MCF 10A (cell line): ENCODE measurements at regions not wholly inside any gene's neighbourhood (a gene's known extent, or its start where the extent isn't known, plus 50 kb on each side); places are given as distances from the start of the nearest gene placed in this dataset.

Source experiments
- BruUV-seq: library from RNA; stranded (reverse); fragments of 400-500 nt; replicated peaks from 2 replicates; lab custom pipeline; 2021; lab: Mats Ljungman, UMichigan
- CTCF ChIA-PET: fragments of 300-600 bp; sonication (Branson Sonifier 250); formaldehyde crosslinking; extraction: SDS; loops from one replicate; lab custom pipeline; 2021; ENCODE audit warnings: antibody characterized with exemption, inconsistent platforms; lab: Yijun Ruan, JAX
- POLR2A ChIA-PET: fragments of 300-600, 350-650 bp; sonication (Branson Sonifier 250); formaldehyde crosslinking; extraction: SDS; loops from one replicate; lab custom pipeline; 2020; ENCODE audit warnings: antibody characterized with exemption, inconsistent platforms; lab: Yijun Ruan, JAX
- DNase-seq: peaks from one replicate; pipeline ENCODE4 v3.0.0-alpha.2; 2018; ENCODE audit not compliant: unreplicated experiment
- H3K27ac Mint-ChIP-seq: one replicate; pipeline ENCODE4 v1.8.0; 2022; ENCODE audit warnings: mild to moderate bottlenecking, low read depth, mixed read lengths; ENCODE audit not compliant: unreplicated experiment
- H3K27me3 Mint-ChIP-seq: one replicate; pipeline ENCODE4 v1.8.0; 2022; ENCODE audit warnings: mixed read lengths; ENCODE audit not compliant: insufficient read depth, unreplicated experiment
- H3K36me3 Mint-ChIP-seq: one replicate; pipeline ENCODE4 v1.8.0; 2022; ENCODE audit warnings: mild to moderate bottlenecking, moderate library complexity, mixed read lengths; ENCODE audit not compliant: insufficient read depth, unreplicated experiment
- H3K4me1 Mint-ChIP-seq: one replicate; pipeline ENCODE4 v1.8.0; 2022; ENCODE audit warnings: mixed read lengths; ENCODE audit not compliant: insufficient read depth, unreplicated experiment
- H3K4me3 Mint-ChIP-seq: one replicate; pipeline ENCODE4 v1.8.0; 2022; ENCODE audit warnings: mild to moderate bottlenecking, moderate library complexity, mixed read lengths; ENCODE audit not compliant: unreplicated experiment
- H3K9me3 Mint-ChIP-seq: one replicate; pipeline ENCODE4 v1.8.0; 2022; ENCODE audit warnings: mixed read lengths; ENCODE audit not compliant: unreplicated experiment
- CTCF ChIP-seq: fragments of 200-600 bp; IDR thresholded peaks from one replicate; pipeline ENCODE4 v1.8.0; 2022; ENCODE audit warnings: antibody characterized with exemption, mild to moderate bottlenecking; ENCODE audit not compliant: unreplicated experiment
- intact Hi-C: fragments of 100-400 bp; cut with micrococcal nuclease; formaldehyde crosslinking; loops from 2 replicates; pipeline ENCODE4 v1.14.1; 2022

- POLR2A ChIA-PET = no interaction called here
- no peak overlapping the region for H3K27ac Mint-ChIP-seq
- no peaks in the 10 kb centered on the region for H3K4me1 Mint-ChIP-seq
- intact Hi-C loops = no loop called here
- H3K4me3 Mint-ChIP-seq = no peak overlapping the region
- no TSS peak for BruUV-seq
- no peaks in the 10 kb centered on the region for H3K9me3 Mint-ChIP-seq
- no peak for TF ChIP-seq CTCF
- no peaks in the 10 kb centered on the region for H3K36me3 Mint-ChIP-seq
- no peaks in the 10 kb centered on the region for H3K27me3 Mint-ChIP-seq
- no peak for DNase-seq
- CTCF ChIA-PET = interaction anchor here (1.0 kb wide), 1 partner anchor 13 kb away, joined by 4 read pairs; no protein-coding TSS in a partner anchor
Measured at GRCh38 chr2:67876176-67876575, 186.6 kb downstream of the C1D start.

GRCh38 chr2:67877301-67877700 lies 185.5 kb downstream of the C1D start:
- H3K9me3 Mint-ChIP-seq = no peaks in the 10 kb centered on the region
- H3K4me3 Mint-ChIP-seq = no peak overlapping the region
- intact Hi-C loops = no loop called here
- no peak overlapping the region for H3K27ac Mint-ChIP-seq
- CTCF ChIA-PET = no interaction called here
- H3K27me3 Mint-ChIP-seq = no peaks in the 10 kb centered on the region
- POLR2A ChIA-PET = no interaction called here
- no peaks in the 10 kb centered on the region for H3K36me3 Mint-ChIP-seq
- no peak for TF ChIP-seq CTCF
- DNase-seq = no peak
- no TSS peak for BruUV-seq
- no peaks in the 10 kb centered on the region for H3K4me1 Mint-ChIP-seq

- no peak for DNase-seq
- BruUV-seq = no TSS peak
- Mint-ChIP-seq H3K9me3 (no peaks in the 10 kb centered on the region), H3K36me3 (no peaks in the 10 kb centered on the region), H3K4me1 (no peaks in the 10 kb centered on the region), H3K4me3 (no peak overlapping the region), H3K27me3 (no peaks in the 10 kb centered on the region), H3K27ac (no peak overlapping the region)
- intact Hi-C loops = no loop called here
- CTCF ChIA-PET = interaction anchor here (0.6 kb wide), 2 partner anchors 30 to 227 kb away, joined by 3 to 4 read pairs; no protein-coding TSS in a partner anchor
- POLR2A ChIA-PET = interaction anchor here (0.7 to 1.9 kb wide), 2 partner anchors 10 to 186 kb away, joined by 3 to 7 read pairs; no protein-coding TSS in a partner anchor
- no peak for TF ChIP-seq CTCF
Measured at GRCh38 chr2:67878743-67879142, 184.1 kb downstream of the C1D start.

- peak; percentile 41 for DNase-seq
- H3K4me1 Mint-ChIP-seq = no peaks in the 10 kb centered on the region
- H3K27ac Mint-ChIP-seq = no peak overlapping the region
- intact Hi-C loops = no loop called here
- ChIA-PET CTCF (interaction anchor here (0.6 to 1.3 kb wide), 2 partner anchors 12 to 828 kb away, joined by 3 to 4 read pairs; no protein-coding TSS in a partner anchor), POLR2A (interaction anchor here (1.0 to 1.9 kb wide), 3 partner anchors 11 to 36 kb away, joined by 3 to 7 read pairs (median 4); no protein-coding TSS in a partner anchor)
- no peaks in the 10 kb centered on the region for H3K36me3 Mint-ChIP-seq
- no peak overlapping the region for H3K4me3 Mint-ChIP-seq
- H3K27me3 Mint-ChIP-seq = no peaks in the 10 kb centered on the region
- no peaks in the 10 kb centered on the region for H3K9me3 Mint-ChIP-seq
- TF ChIP-seq CTCF = no peak
- no TSS peak for BruUV-seq
Measured at GRCh38 chr2:67879586-67880290, 183.1 kb downstream of the C1D start.
